Fibroblast of lung (primary cell): ENCODE measurements at regions not wholly inside any gene's neighbourhood (a gene's known extent, or its start where the extent isn't known, plus 50 kb on each side); places are given as distances from the start of the nearest gene placed in this dataset.

Source experiments
- DNase-seq, 2 donors: peaks; one replicate each; pipeline versions ENCODE4 v3.0.0 to v3.0.0-alpha.2; 2010; ENCODE audit warnings: low read depth in 2 of 2
- H2AFZ ChIP-seq: 2 replicates; pipeline ENCODE4 v1.5.1; 2012; ENCODE audit warnings: low read length, control low read depth, inconsistent platforms
- H3K27ac ChIP-seq: 2 replicates; pipeline ENCODE4 v1.5.1; 2011; ENCODE audit warnings: low read length, control low read depth; ENCODE audit not compliant: insufficient read depth
- H3K27me3 ChIP-seq: 2 replicates; pipeline ENCODE4 v1.5.1; 2011; ENCODE audit warnings: mild to moderate bottlenecking, low read length; ENCODE audit not compliant: control insufficient read depth, insufficient read depth
- H3K36me3 ChIP-seq: 2 replicates; pipeline ENCODE4 v1.5.1; 2011; ENCODE audit warnings: low read length; ENCODE audit not compliant: control insufficient read depth, insufficient read depth
- H3K4me1 ChIP-seq: 2 replicates; pipeline ENCODE4 v1.5.1; 2011; ENCODE audit warnings: low read length; ENCODE audit not compliant: control insufficient read depth, insufficient read depth; ENCODE audit errors: extremely low read depth
- H3K4me2 ChIP-seq: 2 replicates; pipeline ENCODE4 v1.5.1; 2011; ENCODE audit warnings: low read length, control low read depth; ENCODE audit not compliant: insufficient read depth; ENCODE audit errors: extremely low read depth
- H3K4me3 ChIP-seq, 4 experiments: fragments of 200-600 bp in 1 of 4; sonication (generic) in 1 of 4; replicated peaks in 1 of 4; 2 replicates each; pipeline ENCODE4 v1.5.1; 2011 to 2016; ENCODE audit warnings: low read length in 4 of 4, low read depth in 3 of 4, mild to moderate bottlenecking in 3 of 4, control low read depth in 2 of 4, inconsistent platforms in 1 of 4, mixed read lengths in 1 of 4; ENCODE audit not compliant: insufficient read depth in 1 of 4; ENCODE audit errors: control extremely low read depth in 1 of 4
- H3K79me2 ChIP-seq: 2 replicates; pipeline ENCODE4 v1.5.1; 2012; ENCODE audit warnings: mild to moderate bottlenecking, low read length, inconsistent platforms; ENCODE audit not compliant: control insufficient read depth, insufficient read depth
- H3K9ac ChIP-seq: 2 replicates; pipeline ENCODE4 v1.5.1; 2011; ENCODE audit warnings: mild to moderate bottlenecking, low read length, control low read depth; ENCODE audit not compliant: insufficient read depth
- H3K9me3 ChIP-seq: 2 replicates; pipeline ENCODE4 v1.5.1; 2012; ENCODE audit warnings: low read depth, low read length; ENCODE audit not compliant: control insufficient read depth, insufficient read depth
- H4K20me1 ChIP-seq: 2 replicates; pipeline ENCODE4 v1.5.1; 2011; ENCODE audit warnings: low read length; ENCODE audit not compliant: control insufficient read depth, insufficient read depth; ENCODE audit errors: extremely low read depth
- CTCF ChIP-seq, 2 donors: IDR thresholded peaks in 1 of 2; conservative IDR thresholded peaks in 1 of 2; 1 replicate in 1 of 2; 2 replicates in 1 of 2; pipeline ENCODE4 v1.5.1; 2011 to 2012; ENCODE audit warnings: low read length in 2 of 2, control low read depth in 1 of 2, inconsistent platforms in 1 of 2, low read depth in 1 of 2, mild to moderate bottlenecking in 1 of 2
- EZH2 ChIP-seq: IDR thresholded peaks from 2 replicates; pipeline ENCODE4 v1.5.1; 2012; ENCODE audit warnings: low read length, control low read depth, mild to moderate bottlenecking; ENCODE audit errors: missing control alignments

- DNase-seq, result no peak
- H3K4me1 ChIP-seq, result no peaks in the 10 kb centered on the region
- no peaks in the 10 kb centered on the region for H3K79me2 ChIP-seq
Observed at GRCh38 chr1:30101487-30102227, 621.7 kb downstream of the MATN1 start.

GRCh38 chr1:30101016-30101415, 622.4 kb downstream of the MATN1 start:
- no peak for DNase-seq
- Histone ChIP-seq H3K27ac (no peak overlapping the region), H3K9ac (no peak overlapping the region), H3K4me2 (no peak overlapping the region), H3K9me3 (no peaks in the 10 kb centered on the region), H2AFZ (no peak overlapping the region), H3K36me3 (no peaks in the 10 kb centered on the region), H3K4me3 (no peak overlapping the region), H3K4me1 (no peaks in the 10 kb centered on the region), H3K27me3 (no peaks in the 10 kb centered on the region), H3K79me2 (no peaks in the 10 kb centered on the region), H4K20me1 (no peaks in the 10 kb centered on the region)
- TF ChIP-seq EZH2, result no peak
- TF ChIP-seq CTCF (conservative IDR thresholded peaks at IDR 0.05 in 1 of 2, IDR thresholded peaks at IDR 0.05 in 1 of 2; ENCODE audit: low read depth in 1 of 2, low read length in 2 of 2), result no peak

More at GRCh38 chr1:30101487-30102227, 621.7 kb downstream of the MATN1 start:
- no peaks in the 10 kb centered on the region for H3K36me3 ChIP-seq
- no peak overlapping the region for H3K4me2 ChIP-seq
- no peaks in the 10 kb centered on the region for H3K27me3 ChIP-seq
- H3K9ac ChIP-seq, result no peak overlapping the region
- no peak overlapping the region for H3K27ac ChIP-seq
- TF ChIP-seq CTCF (conservative IDR thresholded peaks at IDR 0.05 in 1 of 2, IDR thresholded peaks at IDR 0.05 in 1 of 2; ENCODE audit: low read depth in 1 of 2, low read length in 2 of 2) (no peak), EZH2 (no peak)
- H3K9me3 ChIP-seq, result no peaks in the 10 kb centered on the region
- H2AFZ ChIP-seq, result no peak overlapping the region
- no peaks in the 10 kb centered on the region for H4K20me1 ChIP-seq
- H3K4me3 ChIP-seq, result no peak overlapping the region

- no peak overlapping the region for H3K4me3 ChIP-seq
- no peak overlapping the region for H3K4me2 ChIP-seq
- H3K27me3 ChIP-seq, result no peaks in the 10 kb centered on the region
- H3K27ac ChIP-seq, result no peak overlapping the region
- no peaks in the 10 kb centered on the region for H4K20me1 ChIP-seq
- no peaks in the 10 kb centered on the region for H3K36me3 ChIP-seq
- DNase-seq, result no peak
- TF ChIP-seq EZH2 (no peak), CTCF (conservative IDR thresholded peaks at IDR 0.05 in 1 of 2, IDR thresholded peaks at IDR 0.05 in 1 of 2; ENCODE audit: low read depth in 1 of 2, low read length in 2 of 2) (no peak)
- no peak overlapping the region for H2AFZ ChIP-seq
- no peaks in the 10 kb centered on the region for H3K4me1 ChIP-seq
- H3K79me2 ChIP-seq, result no peaks in the 10 kb centered on the region
- H3K9ac ChIP-seq, result no peak overlapping the region
- H3K9me3 ChIP-seq, result no peaks in the 10 kb centered on the region
Observed at GRCh38 chr1:30100524-30100862, 622.9 kb downstream of the MATN1 start.
